Gastroesophageal sphincter (tissue), 3 donors: ENCODE measurements at regions not wholly inside any gene's neighbourhood (a gene's known extent, or its start where the extent isn't known, plus 50 kb on each side); places are given as distances from the start of the nearest gene placed in this dataset.

Experiments used
- CTCF ChIP-seq, 4 experiments: fragments of 200-600 bp in 2 of 4; fragments of 450-650 bp in 2 of 4; sonication (generic) in 1 of 4; IDR thresholded peaks; one replicate each; pipeline ENCODE4 v1.5.1; 2017 to 2019; ENCODE audit warnings: antibody characterized with exemption in 4 of 4, mild to moderate bottlenecking in 2 of 4, moderate library complexity in 2 of 4
- EP300 ChIP-seq: sonication (generic); formaldehyde crosslinking; IDR thresholded peaks from one replicate; pipeline ENCODE4 v1.6.1; 2017; ENCODE audit warnings: antibody characterized with exemption, mild to moderate bottlenecking
- POLR2A ChIP-seq, 2 donors: fragments of 450-650 bp; IDR thresholded peaks; one replicate each; pipeline ENCODE4 v1.6.1; 2017; ENCODE audit warnings: antibody characterized with exemption in 2 of 2, mild to moderate bottlenecking in 2 of 2, moderate library complexity in 1 of 2
- POLR2AphosphoS5 ChIP-seq: sonication (generic); formaldehyde crosslinking; IDR thresholded peaks from one replicate; pipeline ENCODE4 v1.6.1; 2017; ENCODE audit warnings: antibody characterized with exemption

GRCh38 chr9:86854898-86855523, 92.3 kb downstream of the GAS1 start:
- TF ChIP-seq CTCF (IDR thresholded peaks at IDR 0.05): no peak
- no peak for TF ChIP-seq POLR2A (IDR thresholded peaks at IDR 0.05)
- no peak for TF ChIP-seq POLR2AphosphoS5
- TF ChIP-seq EP300: no peak
